Breast epithelium (tissue), 3 donors: ENCODE measurements at regions not wholly inside any gene's neighbourhood (a gene's known extent, or its start where the extent isn't known, plus 50 kb on each side); places are given as distances from the start of the nearest gene placed in this dataset.

Source experiments
- POLR2A ChIP-seq: fragments of 450-650 bp; IDR thresholded peaks from one replicate; pipeline ENCODE4 v1.6.1; 2016; ENCODE audit warnings: antibody characterized with exemption, mild to moderate bottlenecking, moderate library complexity
- TF ChIP-seq, protein P1 (sequence below), 3 donors: fragments of 450-650 bp; IDR thresholded peaks; one replicate each; pipeline ENCODE4 v1.5.1; 2016 to 2017; ENCODE audit warnings: antibody characterized with exemption in 3 of 3, mild to moderate bottlenecking in 3 of 3, moderate library complexity in 3 of 3

- TF ChIP-seq, protein P1, sequence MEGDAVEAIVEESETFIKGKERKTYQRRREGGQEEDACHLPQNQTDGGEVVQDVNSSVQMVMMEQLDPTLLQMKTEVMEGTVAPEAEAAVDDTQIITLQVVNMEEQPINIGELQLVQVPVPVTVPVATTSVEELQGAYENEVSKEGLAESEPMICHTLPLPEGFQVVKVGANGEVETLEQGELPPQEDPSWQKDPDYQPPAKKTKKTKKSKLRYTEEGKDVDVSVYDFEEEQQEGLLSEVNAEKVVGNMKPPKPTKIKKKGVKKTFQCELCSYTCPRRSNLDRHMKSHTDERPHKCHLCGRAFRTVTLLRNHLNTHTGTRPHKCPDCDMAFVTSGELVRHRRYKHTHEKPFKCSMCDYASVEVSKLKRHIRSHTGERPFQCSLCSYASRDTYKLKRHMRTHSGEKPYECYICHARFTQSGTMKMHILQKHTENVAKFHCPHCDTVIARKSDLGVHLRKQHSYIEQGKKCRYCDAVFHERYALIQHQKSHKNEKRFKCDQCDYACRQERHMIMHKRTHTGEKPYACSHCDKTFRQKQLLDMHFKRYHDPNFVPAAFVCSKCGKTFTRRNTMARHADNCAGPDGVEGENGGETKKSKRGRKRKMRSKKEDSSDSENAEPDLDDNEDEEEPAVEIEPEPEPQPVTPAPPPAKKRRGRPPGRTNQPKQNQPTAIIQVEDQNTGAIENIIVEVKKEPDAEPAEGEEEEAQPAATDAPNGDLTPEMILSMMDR (IDR thresholded peaks at IDR 0.05), result no peak
- no peak for TF ChIP-seq POLR2A
These were observed 1822.9 kb upstream of the FLRT2 start for GRCh38 chr14:83707056-83707455.
